Breast epithelium (tissue), 3 donors: ENCODE measurements at regions not wholly inside any gene's neighbourhood (a gene's known extent, or its start where the extent isn't known, plus 50 kb on each side); places are given as distances from the start of the nearest gene placed in this dataset.

Experiments
- POLR2AphosphoS5 ChIP-seq, 3 donors: sonication (generic); formaldehyde crosslinking; IDR thresholded peaks; one replicate each; pipeline ENCODE4 v1.6.1; 2017; ENCODE audit warnings: antibody characterized with exemption in 3 of 3
- TF ChIP-seq, protein P1 (sequence below), 3 donors: fragments of 450-650 bp; IDR thresholded peaks; one replicate each; pipeline ENCODE4 v1.5.1; 2016 to 2017; ENCODE audit warnings: antibody characterized with exemption in 3 of 3, mild to moderate bottlenecking in 3 of 3, moderate library complexity in 3 of 3

DNA sequence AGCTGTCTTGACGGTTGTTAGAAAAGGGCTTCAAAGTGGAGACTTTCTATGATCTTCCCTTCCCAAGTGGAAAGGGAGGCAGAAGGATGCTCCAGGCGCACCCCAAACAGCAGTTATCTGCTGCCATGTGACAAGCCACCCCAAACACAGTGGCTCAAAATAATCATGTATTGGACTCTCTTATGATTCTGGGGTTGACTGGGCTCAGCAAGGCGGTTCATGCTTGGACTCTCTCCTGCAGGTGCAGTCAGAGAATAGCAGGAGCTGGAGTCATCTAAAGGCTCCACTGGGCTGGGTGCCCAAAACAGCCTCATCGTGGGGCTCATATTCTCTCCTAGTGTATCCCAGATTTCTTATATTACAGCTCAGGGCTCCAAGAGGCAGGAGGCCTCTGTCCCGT, 177.6 kb upstream of the IER5L start:
- TF ChIP-seq, protein P1, sequence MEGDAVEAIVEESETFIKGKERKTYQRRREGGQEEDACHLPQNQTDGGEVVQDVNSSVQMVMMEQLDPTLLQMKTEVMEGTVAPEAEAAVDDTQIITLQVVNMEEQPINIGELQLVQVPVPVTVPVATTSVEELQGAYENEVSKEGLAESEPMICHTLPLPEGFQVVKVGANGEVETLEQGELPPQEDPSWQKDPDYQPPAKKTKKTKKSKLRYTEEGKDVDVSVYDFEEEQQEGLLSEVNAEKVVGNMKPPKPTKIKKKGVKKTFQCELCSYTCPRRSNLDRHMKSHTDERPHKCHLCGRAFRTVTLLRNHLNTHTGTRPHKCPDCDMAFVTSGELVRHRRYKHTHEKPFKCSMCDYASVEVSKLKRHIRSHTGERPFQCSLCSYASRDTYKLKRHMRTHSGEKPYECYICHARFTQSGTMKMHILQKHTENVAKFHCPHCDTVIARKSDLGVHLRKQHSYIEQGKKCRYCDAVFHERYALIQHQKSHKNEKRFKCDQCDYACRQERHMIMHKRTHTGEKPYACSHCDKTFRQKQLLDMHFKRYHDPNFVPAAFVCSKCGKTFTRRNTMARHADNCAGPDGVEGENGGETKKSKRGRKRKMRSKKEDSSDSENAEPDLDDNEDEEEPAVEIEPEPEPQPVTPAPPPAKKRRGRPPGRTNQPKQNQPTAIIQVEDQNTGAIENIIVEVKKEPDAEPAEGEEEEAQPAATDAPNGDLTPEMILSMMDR (IDR thresholded peaks at IDR 0.05) = no peak
- no peak for TF ChIP-seq POLR2AphosphoS5 (IDR thresholded peaks at IDR 0.05)
